Astrocyte of the spinal cord (primary cell): ENCODE measurements at regions not wholly inside any gene's neighbourhood (a gene's known extent, or its start where the extent isn't known, plus 50 kb on each side); places are given as distances from the start of the nearest gene placed in this dataset.

Source experiments
- DNase-seq: peaks from one replicate; pipeline ENCODE4 v3.0.0; 2011; ENCODE audit warnings: low read depth, low spot score
- H3K4me3 ChIP-seq: 2 replicates; pipeline ENCODE4 v1.5.1; 2011; ENCODE audit warnings: low read depth, mild to moderate bottlenecking, low read length, moderate library complexity
- CTCF ChIP-seq: IDR thresholded peaks from 2 replicates; pipeline ENCODE4 v1.5.1; 2012; ENCODE audit warnings: low read depth, mild to moderate bottlenecking, low read length, inconsistent platforms
- in situ Hi-C: cut with HindIII; loops from 2 replicates; pipeline ENCODE4 v1.10.0; 2017; ENCODE audit warnings: low sequenced_read_pairs

GRCh38 chr4:130336585-130337217, 1240.7 kb downstream of the C4orf33 start:
- peak; percentile 68 for TF ChIP-seq CTCF
- in situ Hi-C loops: no loop called here
- no peak overlapping the region for H3K4me3 ChIP-seq
- peak; percentile 42 for DNase-seq

- no peak for TF ChIP-seq CTCF
- in situ Hi-C loops: no loop called here
- DNase-seq: no peak
- no peak overlapping the region for H3K4me3 ChIP-seq
Observed at GRCh38 chr4:130338851-130339250, 1242.9 kb downstream of the C4orf33 start.

- no peak for TF ChIP-seq CTCF
- no peak for DNase-seq
- in situ Hi-C loops: no loop called here
- no peak overlapping the region for H3K4me3 ChIP-seq
Observed at GRCh38 chr4:130349745-130350144, 1253.8 kb downstream of the C4orf33 start.

- no peak for TF ChIP-seq CTCF
- no peak for DNase-seq
- no peak overlapping the region for H3K4me3 ChIP-seq
- in situ Hi-C loops: no loop called here
Observed at GRCh38 chr4:130356873-130357272, 1260.9 kb downstream of the C4orf33 start.

GRCh38 chr4:130359542-130359941, 1263.6 kb downstream of the C4orf33 start:
- in situ Hi-C loops: no loop called here
- peak; percentile 49 for TF ChIP-seq CTCF
- no peak overlapping the region for H3K4me3 ChIP-seq
- DNase-seq: peak; percentile 45

GRCh38 chr4:130361616-130362015, 1265.7 kb downstream of the C4orf33 start:
- H3K4me3 ChIP-seq: no peak overlapping the region
- in situ Hi-C loops: no loop called here
- TF ChIP-seq CTCF: no peak
- DNase-seq: no peak
